ENCODE measurements at regions not wholly inside any gene's neighbourhood (a gene's known extent, or its start where the extent isn't known, plus 50 kb on each side); places are given as distances from the start of the nearest gene placed in this dataset.

GRCh38 chr15:70166506-70167087 lies 68.9 kb upstream of the TLE3 start:
- no peak for DNase-seq

GRCh38 chr15:70165716-70166284 lies 68.1 kb upstream of the TLE3 start:
- DNase-seq: no peak

GRCh38 chr15:70164910-70165715 lies 67.4 kb upstream of the TLE3 start:
- DNase-seq: no peak

GRCh38 chr15:70164156-70164900 lies 66.6 kb upstream of the TLE3 start:
- no peak for DNase-seq

- DNase-seq: no peak
These were observed 63.3 kb upstream of the TLE3 start for GRCh38 chr15:70160803-70161565.

GRCh38 chr15:70160267-70160666 lies 62.5 kb upstream of the TLE3 start:
- no peak for DNase-seq

GRCh38 chr15:70159713-70160009 lies 61.9 kb upstream of the TLE3 start:
- peak; percentile 42 to 77 for DNase-seq

- peak in 1 of 2 experiments; percentile 80 for DNase-seq
These were observed 61.4 kb upstream of the TLE3 start for GRCh38 chr15:70159001-70159712.

GRCh38 chr15:70158309-70159000 lies 60.7 kb upstream of the TLE3 start:
- peak; percentile 76 to 82 for DNase-seq

- DNase-seq: no peak
These were observed 59.1 kb upstream of the TLE3 start for GRCh38 chr15:70156671-70157271.

- DNase-seq: no peak
These were observed 57.1 kb upstream of the TLE3 start for GRCh38 chr15:70154718-70155347.

GRCh38 chr15:70153921-70154717 lies 56.4 kb upstream of the TLE3 start:
- peak in 1 of 2 experiments; percentile 50 for DNase-seq

- DNase-seq: no peak
These were observed 54.4 kb upstream of the TLE3 start for GRCh38 chr15:70152070-70152480.

- no peak for DNase-seq
These were observed 53.7 kb upstream of the TLE3 start for GRCh38 chr15:70151462-70151861.

- DNase-seq: no peak
These were observed 53.3 kb upstream of the TLE3 start for GRCh38 chr15:70151003-70151402.

GRCh38 chr15:70150405-70150747 lies 52.7 kb upstream of the TLE3 start:
- no peak for DNase-seq

GRCh38 chr15:70149667-70150404 lies 52.1 kb upstream of the TLE3 start:
- no peak for DNase-seq

- DNase-seq: no peak
These were observed 50.1 kb upstream of the TLE3 start for GRCh38 chr15:70147778-70148177.

All from NCI-H524 (cell line).